NCI-H2107 treated with DMSO at 0.1 percent for 48 hours (cell line): ENCODE measurements at regions not wholly inside any gene's neighbourhood (a gene's known extent, or its start where the extent isn't known, plus 50 kb on each side); places are given as distances from the start of the nearest gene placed in this dataset.
"Not testable (repeated sequence)": the region's sequence is repeated elsewhere in the genome, so short reads cannot be mapped to it uniquely, and the experiment has no call there.

ENCODE experiments used
- DNase-seq: peaks from one replicate; lab custom pipeline; 2025; ENCODE audit not compliant: unreplicated experiment; lab: John Stamatoyannopoulos, UW

DNA sequence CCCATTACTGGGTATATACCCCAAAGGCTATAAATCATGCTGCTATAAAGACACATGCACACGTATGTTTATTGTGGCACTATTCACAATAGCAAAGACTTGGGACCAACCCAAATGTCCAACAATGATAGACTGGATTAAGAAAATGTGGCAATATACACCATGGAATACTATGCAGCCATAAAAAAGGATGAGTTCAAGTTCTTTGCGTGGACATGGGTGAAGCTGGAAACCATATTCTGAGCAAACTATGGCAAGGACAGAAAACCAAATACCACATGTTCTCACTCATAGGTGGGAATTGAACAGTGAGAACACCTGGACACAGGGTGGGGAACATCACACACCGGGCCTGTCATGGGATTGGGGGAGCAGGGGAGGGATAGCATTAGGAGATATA lies 54.4 kb upstream of the MUCL1 start:
- not testable (repeated sequence) for DNase-seq

DNA sequence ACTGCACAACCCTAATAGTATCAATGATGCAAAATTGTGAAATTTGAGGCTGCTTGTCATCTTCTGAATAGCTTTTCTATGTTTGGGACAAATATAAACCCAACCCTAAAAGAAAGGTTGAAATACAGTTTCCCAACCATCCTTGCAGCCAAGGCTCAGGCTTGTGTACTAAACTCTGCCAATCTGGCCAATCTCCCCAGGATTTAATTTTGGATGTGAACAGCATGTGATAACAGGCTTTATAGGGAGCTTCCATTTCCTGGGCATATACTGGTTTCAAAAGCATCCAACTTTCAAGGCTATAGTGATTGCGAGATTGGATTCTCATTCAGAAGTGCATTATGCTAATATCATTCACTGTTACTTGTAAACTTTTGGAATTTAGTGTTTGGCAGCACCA lies 55.7 kb upstream of the MUCL1 start:
- no peak for DNase-seq

DNA sequence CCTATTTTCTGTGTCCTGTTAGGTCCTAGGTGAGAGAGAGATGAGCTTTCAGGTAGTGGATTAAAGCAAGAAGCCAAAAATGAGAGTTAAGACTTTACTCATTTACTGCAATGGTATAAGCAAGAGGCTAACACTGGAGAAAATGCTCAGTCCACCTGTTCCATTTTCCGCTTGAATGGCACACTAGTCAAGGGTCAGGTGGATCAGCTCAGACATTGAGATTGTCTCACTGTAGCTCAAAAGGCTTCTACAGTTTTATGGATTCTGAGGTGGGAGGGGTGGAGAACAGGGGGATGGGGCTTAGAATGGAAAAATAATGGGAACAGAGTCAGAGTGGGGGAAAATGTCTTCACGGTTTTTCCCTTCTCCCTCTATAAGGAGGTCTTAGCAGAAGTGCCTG lies 57.3 kb upstream of the MUCL1 start:
- no peak for DNase-seq

DNA sequence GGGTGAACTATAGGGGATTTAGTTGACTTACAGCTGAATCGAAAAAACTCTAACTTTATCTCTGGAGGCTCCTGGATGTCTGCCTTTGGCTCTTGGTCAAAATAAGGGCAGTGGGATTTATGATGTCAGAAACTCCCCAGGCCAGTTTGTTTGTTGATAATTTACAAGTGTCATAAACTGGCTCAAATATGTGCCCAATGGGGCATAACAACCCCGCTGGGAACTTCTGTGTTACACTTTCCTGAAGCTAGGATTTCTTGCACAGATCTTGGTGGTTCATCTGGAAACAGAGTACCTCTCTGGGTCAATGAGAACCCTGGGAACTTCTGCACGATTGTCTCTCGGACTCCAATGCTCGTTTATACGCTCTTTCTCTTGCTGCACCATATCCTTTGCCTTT lies 58.7 kb upstream of the MUCL1 start:
- DNase-seq, result no peak

DNA sequence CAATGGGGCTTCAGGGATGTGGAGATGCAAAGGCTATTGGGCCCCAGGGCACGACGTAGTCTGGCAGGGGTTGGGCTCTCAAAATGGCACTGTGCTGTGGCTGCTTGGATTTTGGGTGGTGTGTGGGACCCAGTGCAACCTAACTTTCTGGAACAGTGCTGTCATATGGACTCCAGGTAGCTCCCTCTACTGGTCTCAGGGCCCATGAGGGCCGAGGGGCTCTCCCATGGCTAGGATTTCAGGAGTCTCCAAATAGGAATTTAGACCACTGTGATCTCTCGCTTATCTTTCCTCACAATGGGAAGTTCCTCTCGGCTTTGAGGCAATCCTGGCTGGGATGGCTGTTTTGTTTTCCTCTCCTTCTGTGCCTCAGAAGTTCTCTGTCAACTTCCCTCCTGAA lies 68.2 kb upstream of the MUCL1 start:
- no peak for DNase-seq

DNA sequence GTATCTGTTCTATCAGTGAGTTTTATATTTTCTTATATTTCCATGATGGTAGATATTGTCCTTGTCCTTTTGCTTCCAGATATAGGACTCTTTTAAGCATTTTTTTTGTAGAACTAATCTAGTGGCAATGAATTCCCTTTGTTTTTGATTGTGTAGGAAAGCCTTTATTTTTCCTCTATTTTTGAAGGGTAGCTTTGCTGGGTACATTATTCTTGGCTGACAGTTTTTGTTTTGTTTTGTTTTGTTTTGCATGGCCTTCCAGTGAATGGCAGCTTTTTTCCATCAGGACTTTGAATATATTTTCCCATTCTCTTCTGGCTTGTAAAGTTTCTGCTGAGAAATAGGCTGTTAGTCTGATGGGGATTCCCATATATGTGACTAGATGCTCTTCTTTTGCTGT lies 70.2 kb upstream of the MUCL1 start:
- no peak for DNase-seq

DNA sequence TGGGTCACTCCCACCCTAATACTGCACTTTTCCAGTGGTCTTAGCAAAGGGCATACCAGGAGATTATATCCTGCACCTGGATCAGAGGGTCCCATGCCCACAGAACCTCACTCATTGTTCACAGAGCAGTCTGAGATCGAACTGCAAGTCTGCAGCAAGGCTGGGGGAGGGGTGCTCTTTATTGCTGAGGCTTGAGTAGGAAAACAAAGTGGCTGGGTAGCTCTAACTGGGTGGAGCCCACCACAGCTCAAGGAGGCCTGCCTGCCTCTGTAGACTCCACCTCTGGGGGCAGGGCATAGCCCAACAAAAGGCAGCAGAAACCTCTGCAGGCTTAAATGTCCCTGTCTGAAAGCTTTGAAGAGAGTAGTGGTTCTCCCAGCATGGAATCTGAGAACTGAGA lies 77.3 kb upstream of the MUCL1 start:
- not testable (repeated sequence) for DNase-seq

DNA sequence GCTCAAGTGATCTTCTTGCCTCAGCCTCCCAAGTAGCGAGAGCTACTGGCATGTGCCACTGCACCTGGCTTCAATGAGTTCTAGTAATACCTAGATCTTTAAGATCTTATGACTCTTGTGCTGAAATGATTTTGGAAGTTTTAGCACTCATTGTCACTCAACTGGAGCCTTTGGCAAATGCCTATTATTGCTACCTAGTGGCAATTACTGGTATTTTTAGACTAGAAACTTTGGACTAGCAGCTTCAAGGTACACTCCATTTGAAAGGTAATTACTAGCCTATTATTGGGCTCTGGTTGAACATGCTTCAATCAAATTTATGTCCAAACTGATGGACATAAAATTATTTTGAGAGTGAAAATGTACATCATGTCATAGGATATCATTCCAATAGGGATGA lies 80.7 kb upstream of the MUCL1 start:
- no peak for DNase-seq

DNA sequence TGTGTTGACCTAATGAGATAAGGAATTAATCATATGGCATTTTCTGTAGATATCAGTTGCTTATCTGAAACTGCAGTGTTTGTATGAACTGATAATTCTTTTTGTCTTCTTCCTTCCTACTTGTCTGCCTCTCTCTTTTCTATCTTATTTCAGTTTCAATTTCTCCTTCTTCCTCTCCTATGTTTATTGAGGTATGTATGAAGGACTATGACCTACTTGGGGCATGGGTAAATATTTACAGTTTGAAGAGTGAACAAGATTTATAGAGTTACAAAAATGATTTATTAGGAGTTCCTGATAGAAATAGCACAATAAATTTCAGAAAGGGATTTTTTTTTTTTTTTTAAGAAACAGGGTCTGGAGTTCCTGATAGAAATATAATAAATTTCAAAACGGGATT lies 88.7 kb upstream of the MUCL1 start:
- DNase-seq, result no peak

DNA sequence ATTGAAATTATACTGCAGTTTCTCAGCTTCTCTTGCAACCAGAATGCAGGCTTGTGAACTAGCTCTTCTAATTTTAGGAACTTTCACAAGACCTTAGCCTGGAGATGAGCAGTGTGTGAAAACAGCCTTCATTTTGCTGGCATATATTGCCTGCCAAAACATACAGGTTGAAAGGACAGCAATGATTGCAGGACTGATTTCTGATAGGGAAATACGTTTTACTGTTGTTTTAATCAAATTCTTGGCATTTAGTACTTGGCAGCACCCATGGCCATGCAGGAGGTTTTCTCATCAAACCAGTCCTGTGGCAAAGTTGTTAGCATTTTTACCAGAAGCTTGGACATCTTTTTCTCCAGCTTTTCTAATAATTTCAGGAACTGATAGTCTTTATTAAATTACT lies 91.9 kb upstream of the MUCL1 start:
- DNase-seq, result no peak

DNA sequence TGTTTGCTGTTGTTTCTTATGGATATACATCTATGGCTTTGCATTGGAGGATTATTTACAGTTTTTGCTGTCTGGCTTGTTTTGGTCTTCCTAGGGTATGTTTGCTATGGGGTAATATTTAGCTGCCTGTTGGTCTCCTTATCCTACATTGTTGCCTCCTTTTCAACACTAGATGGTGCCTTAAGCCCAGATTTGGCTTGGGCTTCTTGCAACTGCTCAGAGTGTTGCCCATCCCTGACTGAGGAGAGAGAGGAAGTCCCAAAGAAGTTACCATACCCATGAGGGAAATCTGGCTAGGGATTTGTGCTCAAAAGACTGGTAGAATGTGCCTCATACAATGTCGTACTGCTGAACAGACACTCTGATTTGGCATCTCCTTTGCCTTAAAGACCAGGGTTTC lies 94.6 kb upstream of the MUCL1 start:
- DNase-seq, result no peak

DNA sequence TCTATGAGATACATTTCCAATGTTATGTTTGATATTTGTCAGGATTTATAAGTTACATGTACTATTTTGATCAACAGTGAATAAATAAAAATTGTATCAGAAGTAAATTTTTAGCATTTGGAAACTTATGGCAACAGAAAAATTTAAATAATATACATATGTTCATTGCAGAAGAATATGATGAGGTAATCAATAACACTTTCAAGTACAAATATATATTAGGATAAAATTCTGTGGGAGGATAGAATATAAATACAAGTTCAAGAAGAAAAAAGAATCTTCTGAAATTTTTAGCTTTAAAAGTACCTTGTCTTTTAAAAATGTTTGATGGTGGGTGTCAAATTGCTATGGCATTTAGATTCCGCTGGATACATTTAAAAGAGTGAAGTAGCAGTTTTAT lies 102.8 kb upstream of the MUCL1 start:
- no peak for DNase-seq

DNA sequence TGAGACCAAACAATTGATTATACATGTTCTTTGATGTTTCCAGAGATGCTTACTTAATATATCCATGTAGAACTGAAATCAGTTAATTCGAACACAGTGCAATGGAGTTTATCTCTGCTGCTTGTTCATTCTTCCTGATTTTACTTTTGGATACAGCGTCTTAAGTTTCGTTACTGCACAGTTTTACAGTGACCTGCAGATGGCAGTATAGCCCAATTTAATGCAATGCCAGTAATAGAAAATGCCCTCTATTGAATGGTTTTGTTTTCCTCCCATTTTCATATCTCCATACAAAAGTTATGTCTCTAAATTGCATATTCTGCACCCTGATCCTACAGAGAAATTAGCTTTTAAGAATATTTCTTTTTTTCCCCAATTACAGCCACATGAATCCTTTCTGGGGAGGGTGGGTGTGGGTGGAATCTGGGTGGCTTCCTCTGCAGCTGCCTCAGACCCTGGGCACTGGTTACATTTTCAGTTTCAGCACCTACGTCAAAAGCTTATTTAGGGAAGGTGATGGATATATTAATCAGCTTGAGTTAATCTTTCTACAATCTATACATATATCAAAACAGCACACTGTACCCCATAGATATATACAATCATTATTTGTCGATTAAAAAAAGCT lies 101.1 kb upstream of the DCD start:
- peak; percentile 2 for DNase-seq

DNA sequence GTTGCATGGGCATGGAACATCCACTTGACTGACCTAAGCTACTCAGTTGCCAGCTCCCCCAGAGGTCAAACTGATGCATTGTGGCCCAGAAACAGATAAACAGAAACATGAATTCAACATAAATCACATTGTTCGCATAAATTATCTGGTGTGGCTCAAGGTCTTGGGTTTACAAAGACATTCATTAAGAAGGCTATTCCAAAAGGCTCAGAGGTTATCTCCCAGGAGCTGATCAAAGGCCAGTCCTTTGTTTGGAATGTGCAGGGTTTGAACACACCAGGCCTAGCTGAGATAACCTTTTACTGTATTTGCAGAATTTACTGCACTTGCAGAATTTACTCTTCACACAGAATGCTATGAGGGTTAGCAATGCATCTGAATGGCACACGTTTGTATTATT lies 96.4 kb upstream of the DCD start:
- DNase-seq, result no peak

DNA sequence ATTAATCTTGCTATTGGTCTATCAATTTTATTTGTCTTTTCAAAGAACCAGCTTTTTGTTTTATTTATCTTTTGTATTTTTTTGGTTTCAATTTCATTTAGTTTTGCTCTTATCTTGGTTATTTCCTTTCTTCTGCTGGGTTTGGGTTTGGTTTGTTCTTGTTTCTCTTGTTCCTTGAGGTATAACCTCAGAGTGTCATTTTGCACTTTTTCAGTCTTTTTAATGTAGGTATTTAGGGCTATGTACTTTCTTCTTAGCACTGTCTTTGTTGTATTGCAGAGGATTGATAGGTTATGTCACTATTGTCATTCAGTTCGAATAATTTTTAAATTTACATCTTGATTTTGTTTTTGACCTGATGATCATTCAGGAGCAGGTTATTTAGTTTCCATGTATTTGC lies 92.7 kb upstream of the DCD start:
- no peak for DNase-seq

DNA sequence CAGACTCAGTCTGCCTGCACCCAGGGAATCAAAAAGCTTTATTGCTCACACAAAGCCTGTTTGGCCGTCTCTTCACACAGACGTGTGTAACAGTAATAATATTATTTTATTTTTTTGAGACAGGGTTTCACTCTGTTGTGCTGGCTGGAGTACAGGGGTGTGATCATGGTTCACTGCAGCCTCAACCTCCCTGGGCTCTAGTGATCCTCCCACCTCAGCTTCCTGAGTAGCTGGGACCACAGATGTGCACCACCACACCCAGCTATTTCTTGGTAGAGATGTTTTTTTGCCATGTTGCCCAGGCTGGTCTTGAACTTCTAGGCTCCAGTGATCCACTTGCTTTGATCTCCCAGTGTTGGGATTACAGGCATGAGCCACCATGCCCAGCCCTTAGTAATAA lies 88.4 kb upstream of the DCD start:
- DNase-seq, result no peak

DNA sequence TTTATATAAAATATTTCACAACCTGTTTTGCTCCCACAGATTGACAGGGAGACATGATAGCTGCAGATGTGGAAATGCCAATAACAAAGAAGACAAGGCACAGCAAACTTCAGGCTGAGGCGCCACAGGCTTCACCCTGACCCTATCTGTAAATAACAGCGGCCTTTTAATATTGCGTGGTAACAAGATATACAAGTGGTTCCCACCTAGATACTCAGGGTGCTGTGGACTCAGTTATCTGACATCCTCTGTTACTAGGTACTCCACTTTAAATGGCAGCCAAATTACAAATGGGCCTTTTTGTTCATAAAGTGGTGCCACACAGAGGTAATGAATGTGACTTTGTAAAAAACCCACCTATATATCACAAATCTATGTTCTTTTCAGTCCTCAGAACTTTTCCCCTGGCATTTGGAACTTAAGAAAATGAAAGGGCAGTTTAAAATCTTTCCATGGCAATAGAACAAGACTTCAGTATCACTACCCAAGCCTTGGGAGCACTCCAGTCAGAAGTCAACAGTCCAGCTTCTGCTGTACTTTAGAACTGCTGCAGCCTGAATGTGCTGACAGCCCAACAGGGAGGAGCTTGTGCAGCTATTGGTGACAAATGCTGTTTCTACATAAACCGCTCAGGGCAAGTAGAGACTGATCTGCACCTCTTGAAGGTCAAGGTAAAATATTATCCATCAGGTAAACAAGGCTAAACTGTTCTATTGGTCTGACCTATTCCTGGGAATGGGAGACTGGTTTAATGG lies 86.2 kb upstream of the DCD start:
- DNase-seq, result no peak

DNA sequence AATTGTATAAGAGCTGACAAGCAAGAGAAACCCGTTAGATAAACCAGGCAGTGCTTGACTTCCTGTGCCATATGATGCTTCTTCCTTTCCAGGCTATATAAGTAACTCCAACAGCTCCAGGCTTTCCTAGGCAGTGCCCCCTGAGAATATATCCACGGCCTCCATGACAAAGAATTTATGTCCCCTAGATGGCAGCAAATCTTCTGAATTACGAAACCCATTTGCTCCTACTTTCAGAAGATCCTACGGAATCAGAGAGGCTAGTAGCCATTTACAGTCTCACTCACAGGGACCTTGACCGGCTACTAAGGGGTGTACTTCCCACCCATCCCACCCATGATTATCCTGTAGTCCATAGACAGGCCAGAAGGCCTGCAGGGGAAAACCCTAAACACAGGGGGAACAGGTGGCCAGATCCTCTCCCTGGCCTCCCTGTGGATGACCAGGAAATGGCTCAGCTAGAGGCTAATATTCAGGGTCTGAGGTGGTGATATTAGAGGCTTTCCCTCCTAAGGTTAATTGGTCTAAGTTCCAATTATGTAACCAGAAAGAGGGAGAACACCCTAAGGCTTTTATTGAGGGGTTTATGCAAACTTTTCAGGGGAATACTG lies 77.2 kb upstream of the DCD start:
- no peak for DNase-seq

DNA sequence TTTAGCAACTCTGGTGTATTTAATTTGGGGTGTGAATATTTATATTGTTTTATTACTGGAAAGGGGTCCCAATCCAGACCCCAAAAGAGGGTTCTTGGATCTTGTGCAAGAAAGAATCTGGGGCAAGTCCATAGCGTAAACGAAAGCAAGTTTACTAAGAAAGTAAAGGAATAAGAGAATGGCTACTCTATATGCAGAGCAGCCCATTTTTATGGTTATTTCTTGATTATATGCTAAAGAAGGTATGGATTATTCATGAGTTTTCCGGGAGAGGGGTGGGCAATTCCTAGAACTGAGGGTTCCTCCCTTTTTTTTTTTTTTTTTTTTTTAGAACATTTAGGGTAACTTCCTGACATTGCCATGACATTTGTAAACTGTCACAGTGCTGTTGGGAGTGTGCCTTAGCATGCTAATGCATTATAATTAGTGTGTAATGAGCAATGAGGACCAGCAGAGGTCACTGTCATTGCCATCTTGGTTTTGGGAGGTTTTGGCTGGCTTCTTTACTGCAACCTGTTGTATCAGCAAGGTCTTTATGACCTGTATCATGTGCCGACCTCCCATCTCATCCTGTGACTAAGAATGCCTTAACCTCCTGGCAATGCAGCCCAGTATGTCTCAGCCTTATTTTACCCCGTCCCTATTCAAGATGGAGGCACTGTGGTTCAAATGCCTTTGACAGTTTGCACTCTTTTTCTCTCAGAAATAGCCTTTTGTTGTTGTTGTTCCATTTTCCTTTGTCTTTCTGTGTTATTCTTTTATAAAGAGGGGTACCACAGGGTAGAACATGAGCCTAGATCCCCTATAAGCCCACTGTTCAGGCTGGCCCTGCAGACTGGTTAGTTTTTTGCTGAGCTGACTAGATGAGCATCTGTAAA lies 75.5 kb upstream of the DCD start:
- no peak for DNase-seq

DNA sequence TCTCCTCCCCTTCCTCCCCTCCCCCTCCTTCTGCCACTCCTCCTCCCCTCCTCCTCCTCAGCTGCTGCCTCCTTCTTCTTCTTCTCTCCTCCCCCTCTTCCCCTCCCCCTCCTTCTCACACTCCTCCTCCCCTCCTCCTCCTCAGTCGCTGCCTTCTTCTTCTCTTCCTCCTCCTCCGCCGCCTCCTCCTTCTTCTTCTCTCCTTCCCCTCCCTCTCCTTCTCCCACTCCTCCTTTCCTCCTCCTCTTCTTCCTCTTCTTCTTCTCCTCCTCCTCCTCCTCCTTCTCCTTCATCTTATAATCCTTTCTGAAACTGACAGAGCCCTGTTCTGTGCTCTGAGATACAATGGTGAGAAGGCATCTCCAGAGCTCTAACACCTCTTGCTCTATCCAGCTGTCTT lies 73.1 kb upstream of the DCD start:
- DNase-seq, result no peak

DNA sequence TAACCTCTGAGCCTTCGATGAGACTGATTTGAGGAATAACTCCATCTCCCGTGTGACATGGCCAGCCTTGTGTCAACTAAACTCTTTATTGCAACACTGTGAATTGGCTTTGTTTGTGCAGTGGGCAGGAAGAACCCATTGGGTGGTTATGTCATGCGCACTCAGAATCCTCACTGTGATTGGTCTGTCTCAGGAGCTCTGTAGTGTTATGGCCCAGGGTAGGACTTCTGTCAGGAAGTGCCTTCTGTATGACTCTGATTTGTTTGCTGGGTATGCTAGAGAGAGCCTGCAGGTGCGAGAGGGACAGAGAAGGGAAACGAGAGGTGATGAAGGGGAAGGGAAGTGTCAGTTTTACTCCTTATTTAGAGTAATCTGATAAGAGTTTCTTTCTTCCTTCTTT lies 71.5 kb upstream of the DCD start:
- DNase-seq, result no peak

DNA sequence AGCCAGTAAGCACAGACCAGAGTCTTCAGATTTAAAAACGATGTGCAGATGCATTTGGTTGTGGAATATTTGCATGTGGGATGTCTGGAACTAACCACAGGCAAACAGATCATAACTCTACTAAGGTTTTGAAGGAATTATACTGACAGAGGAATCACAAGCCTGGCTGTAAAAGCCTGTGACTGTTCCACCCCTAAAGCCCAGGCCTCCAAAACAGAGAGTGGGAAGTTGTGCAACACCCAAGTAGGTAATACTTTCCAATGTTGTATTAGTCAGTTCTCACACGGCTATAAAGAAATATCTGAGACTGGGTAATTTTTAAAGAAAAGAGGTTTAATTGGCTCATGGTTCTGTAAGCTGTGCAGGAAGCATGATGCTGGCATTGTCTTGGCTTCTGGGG lies 68.1 kb upstream of the DCD start:
- no peak for DNase-seq
